Bronchial epithelial cell (primary cell): ENCODE measurements at regions not wholly inside any gene's neighbourhood (a gene's known extent, or its start where the extent isn't known, plus 50 kb on each side); places are given as distances from the start of the nearest gene placed in this dataset.
A peak's percentile ranks its signal among the peaks of the same experiment; 100 is the strongest.

ENCODE experiments used
- DNase-seq: peaks from one replicate; pipeline ENCODE4 v3.0.0-alpha.2; 2010; ENCODE audit warnings: low read depth
- FAIRE-seq: peaks from 2 replicates; lab custom pipeline; 2011; peaks lifted over from hg19 to GRCh38; lab: Jason Lieb, UNC
- H3K27me3 ChIP-seq: 2 replicates; pipeline ENCODE4 v1.5.1; 2011; ENCODE audit warnings: low read length; ENCODE audit not compliant: control insufficient read depth, insufficient read depth
- H3K36me3 ChIP-seq: 2 replicates; pipeline ENCODE4 v1.5.1; 2011; ENCODE audit warnings: low read length; ENCODE audit not compliant: control insufficient read depth, insufficient read depth
- H3K4me3 ChIP-seq: 2 replicates; pipeline ENCODE4 v1.5.1; 2011; ENCODE audit warnings: mild to moderate bottlenecking, low read depth, low read length, control low read depth
- CTCF ChIP-seq: IDR thresholded peaks from 2 replicates; pipeline ENCODE4 v1.5.1; 2011; ENCODE audit warnings: mild to moderate bottlenecking, moderate library complexity, low read length, control low read depth, inconsistent platforms; ENCODE audit not compliant: insufficient read depth, severe bottlenecking

- TF ChIP-seq CTCF, result no peak
- FAIRE-seq (no peak), DNase-seq (no peak)
- H3K36me3 ChIP-seq, result no peaks in the 10 kb centered on the region
- no peaks in the 10 kb centered on the region for H3K27me3 ChIP-seq
- no peak overlapping the region for H3K4me3 ChIP-seq
Observed at GRCh38 chr7:117929237-117929636, 56.0 kb upstream of the CTTNBP2 start.

- Histone ChIP-seq H3K27me3 (no peaks in the 10 kb centered on the region), H3K4me3 (no peak overlapping the region), H3K36me3 (no peaks in the 10 kb centered on the region)
- no peak for TF ChIP-seq CTCF
- DNase-seq (no peak), FAIRE-seq (no peak)
Observed at GRCh38 chr7:117931314-117931713, 58.1 kb upstream of the CTTNBP2 start.

- FAIRE-seq (no peak), DNase-seq (peak; percentile 64)
- H3K27me3 ChIP-seq, result no peaks in the 10 kb centered on the region
- H3K4me3 ChIP-seq, result no peak overlapping the region
- H3K36me3 ChIP-seq, result no peaks in the 10 kb centered on the region
- no peak for TF ChIP-seq CTCF
Observed at GRCh38 chr7:117937049-117937752, 64.0 kb upstream of the CTTNBP2 start.

- no peak overlapping the region for H3K4me3 ChIP-seq
- DNase-seq, result no peak
- H3K36me3 ChIP-seq, result no peaks in the 10 kb centered on the region
- no peak for TF ChIP-seq CTCF
- no peak for FAIRE-seq
- no peaks in the 10 kb centered on the region for H3K27me3 ChIP-seq
Observed at GRCh38 chr7:117937753-117938483, 64.7 kb upstream of the CTTNBP2 start.

- no peak for FAIRE-seq
- Histone ChIP-seq H3K4me3 (no peak overlapping the region), H3K27me3 (no peaks in the 10 kb centered on the region), H3K36me3 (no peaks in the 10 kb centered on the region)
- no peak for DNase-seq
- TF ChIP-seq CTCF, result no peak
Observed at GRCh38 chr7:117941138-117941810, 68.0 kb upstream of the CTTNBP2 start.
